H9 (cell line): ENCODE measurements at regions not wholly inside any gene's neighbourhood (a gene's known extent, or its start where the extent isn't known, plus 50 kb on each side); places are given as distances from the start of the nearest gene placed in this dataset.

Experiments
- DNase-seq: peaks from one replicate; pipeline ENCODE4 v3.0.0-alpha.2; 2017
- H2AFZ ChIP-seq: one replicate; pipeline ENCODE4 v1.6.1; 2013; ENCODE audit warnings: mild to moderate bottlenecking, low read length, control low read depth, moderate library complexity
- H2AK5ac ChIP-seq: 2 replicates; pipeline ENCODE4 v1.6.1; 2013; ENCODE audit warnings: low read length, control low read depth, mixed read lengths; ENCODE audit not compliant: insufficient read length
- H2BK120ac ChIP-seq: one replicate; pipeline ENCODE4 v1.6.1; 2013; ENCODE audit warnings: low read depth, mild to moderate bottlenecking, low read length, control low read depth, inconsistent platforms; ENCODE audit not compliant: poor library complexity, severe bottlenecking
- H2BK12ac ChIP-seq: 2 replicates; pipeline ENCODE4 v1.6.1; 2013; ENCODE audit warnings: low read length, control low read depth, mixed read lengths, low read depth; ENCODE audit not compliant: insufficient read length
- H2BK15ac ChIP-seq: 2 replicates; pipeline ENCODE4 v1.6.1; 2013; ENCODE audit warnings: low read depth, low read length, control low read depth
- H2BK20ac ChIP-seq: one replicate; pipeline ENCODE4 v1.6.1; 2013; ENCODE audit warnings: low read depth, mild to moderate bottlenecking, low read length, control low read depth, inconsistent platforms; ENCODE audit not compliant: poor library complexity, severe bottlenecking
- H2BK5ac ChIP-seq: 2 replicates; pipeline ENCODE4 v1.6.1; 2013; ENCODE audit warnings: low read length, control low read depth, mixed read lengths; ENCODE audit not compliant: insufficient read length
- H3K14ac ChIP-seq: 2 replicates; pipeline ENCODE4 v1.6.1; 2013; ENCODE audit warnings: low read length, control low read depth; ENCODE audit not compliant: insufficient read depth
- H3K18ac ChIP-seq: 2 replicates; pipeline ENCODE4 v1.6.1; 2013; ENCODE audit warnings: low read depth, mild to moderate bottlenecking, mixed read lengths, low read length, control low read depth; ENCODE audit not compliant: insufficient read length
- H3K23ac ChIP-seq: 2 replicates; pipeline ENCODE4 v1.6.1; 2013; ENCODE audit warnings: low read length, control low read depth, mixed read lengths, low read depth; ENCODE audit not compliant: insufficient read length
- H3K23me2 ChIP-seq: 2 replicates; pipeline ENCODE4 v1.6.1; 2013; ENCODE audit warnings: low read depth, mild to moderate bottlenecking, mixed read lengths, low read length, control low read depth; ENCODE audit not compliant: insufficient read length, poor library complexity, severe bottlenecking
- H3K27ac ChIP-seq: 2 replicates; pipeline ENCODE4 v1.5.1; 2013; ENCODE audit warnings: low read length, control low read depth, mixed read lengths, low read depth; ENCODE audit not compliant: insufficient read length
- H3K27me3 ChIP-seq: 2 replicates; pipeline ENCODE4 v1.6.1; 2013; ENCODE audit warnings: low read length, control low read depth, inconsistent platforms; ENCODE audit not compliant: insufficient read depth
- H3K4ac ChIP-seq: 2 replicates; pipeline ENCODE4 v1.6.1; 2013; ENCODE audit warnings: low read depth, mild to moderate bottlenecking, control low read depth, inconsistent platforms, low read length, moderate library complexity
- H3K4me1 ChIP-seq: 2 replicates; pipeline ENCODE4 v1.6.1; 2013; ENCODE audit warnings: low read length, control low read depth, inconsistent platforms; ENCODE audit not compliant: insufficient read depth
- H3K4me2 ChIP-seq: 2 replicates; pipeline ENCODE4 v1.6.1; 2013; ENCODE audit warnings: low read length, control low read depth, mixed read lengths; ENCODE audit not compliant: insufficient read length, insufficient read depth
- H3K56ac ChIP-seq: 2 replicates; pipeline ENCODE4 v1.6.1; 2013; ENCODE audit warnings: low read depth, mild to moderate bottlenecking, mixed read lengths, low read length, control low read depth; ENCODE audit not compliant: insufficient read length
- H3K79me1 ChIP-seq: 2 replicates; pipeline ENCODE4 v1.6.1; 2013; ENCODE audit warnings: low read depth, mild to moderate bottlenecking, moderate library complexity, low read length, control low read depth, inconsistent platforms; ENCODE audit not compliant: insufficient read depth, poor library complexity, severe bottlenecking
- H3K79me2 ChIP-seq: 2 replicates; pipeline ENCODE4 v1.6.1; 2013; ENCODE audit warnings: low read length, control low read depth, inconsistent platforms; ENCODE audit not compliant: insufficient read depth
- H3K9ac ChIP-seq: 2 replicates; pipeline ENCODE4 v1.6.1; 2013; ENCODE audit warnings: low read length, control low read depth, mixed read lengths; ENCODE audit not compliant: insufficient read length; ENCODE audit errors: extremely low read depth
- H3K9me3 ChIP-seq: one replicate; pipeline ENCODE4 v1.6.1; 2013; ENCODE audit warnings: low read depth, low read length, inconsistent platforms; ENCODE audit not compliant: control insufficient read depth
- H3T11ph ChIP-seq: one replicate; pipeline ENCODE4 v1.6.1; 2013; ENCODE audit warnings: mild to moderate bottlenecking, low read length, control low read depth, inconsistent platforms
- H4K20me1 ChIP-seq: one replicate; pipeline ENCODE4 v1.6.1; 2013; ENCODE audit not compliant: control insufficient read depth, insufficient read length, insufficient read depth
- H4K5ac ChIP-seq: 2 replicates; pipeline ENCODE4 v1.6.1; 2013; ENCODE audit warnings: low read depth, mild to moderate bottlenecking, mixed read lengths, low read length, control low read depth; ENCODE audit not compliant: insufficient read length
- H4K8ac ChIP-seq: replicated peaks from 2 replicates; pipeline ENCODE4 v1.6.1; 2013; ENCODE audit warnings: low read length, control low read depth, mixed read lengths, low read depth; ENCODE audit not compliant: insufficient read length
- H4K91ac ChIP-seq: 2 replicates; pipeline ENCODE4 v1.6.1; 2013; ENCODE audit warnings: low read depth, mild to moderate bottlenecking, moderate library complexity, mixed read lengths, low read length, control low read depth; ENCODE audit not compliant: insufficient read length
- H3K27ac Mint-ChIP-seq, 3 experiments: 2 replicates in 2 of 3; 3 replicates in 1 of 3; pipeline ENCODE4 v1.8.0; 2020 to 2021; ENCODE audit warnings: mixed read lengths in 3 of 3, mild to moderate bottlenecking in 1 of 3, moderate library complexity in 1 of 3
- H3K27me3 Mint-ChIP-seq: 2 replicates; pipeline ENCODE4 v1.8.0; 2021; ENCODE audit warnings: low read depth, mild to moderate bottlenecking, moderate library complexity, mixed read lengths
- H3K36me3 Mint-ChIP-seq, 3 experiments: 2 replicates in 2 of 3; 3 replicates in 1 of 3; pipeline ENCODE4 v1.8.0; 2020 to 2021; ENCODE audit warnings: low read depth in 3 of 3, mixed read lengths in 3 of 3; ENCODE audit not compliant: insufficient read depth in 1 of 3
- H3K4me1 Mint-ChIP-seq, 2 experiments: 2 replicates each; pipeline ENCODE4 v1.8.0; 2020; ENCODE audit warnings: mixed read lengths in 2 of 2
- H3K4me3 Mint-ChIP-seq, 2 experiments: 2 replicates in 1 of 2; 3 replicates in 1 of 2; pipeline ENCODE4 v1.8.0; 2020 to 2021; ENCODE audit warnings: mild to moderate bottlenecking in 2 of 2, mixed read lengths in 2 of 2, moderate library complexity in 1 of 2
- H3K9me3 Mint-ChIP-seq, 2 experiments: 2 replicates in 1 of 2; 3 replicates in 1 of 2; pipeline ENCODE4 v1.8.0; 2020; ENCODE audit warnings: mild to moderate bottlenecking in 2 of 2, mixed read lengths in 2 of 2, moderate library complexity in 1 of 2
- CTCF ChIP-seq: fragments of 200-600 bp; sonication (generic); conservative IDR thresholded peaks from 3 replicates; pipeline ENCODE4 v1.8.0; 2021; ENCODE audit warnings: antibody characterized with exemption, mild to moderate bottlenecking
- WGBS: extraction: QIAGEN DNeasy Blood & Tissue Kit; methylation state at CpG from one replicate; pipeline ENCODE4 v1.1.7; 2013; ENCODE audit warnings: missing lambda C conversion rate, low lambda C conversion rate, mixed read lengths; ENCODE audit not compliant: insufficient read length; ENCODE audit errors: extremely low coverage; 5-methylcytosine and 5-hydroxymethylcytosine counted together

- Histone ChIP-seq H4K20me1 (no peaks in the 10 kb centered on the region), H3K23ac (no peak overlapping the region), H4K5ac (no peak overlapping the region), H3K56ac (no peak overlapping the region), H3K79me1 (no peaks in the 10 kb centered on the region), H3K27ac (no peak overlapping the region), H3K4me2 (no peak overlapping the region), H4K91ac (no peak overlapping the region), H3K18ac (no peak overlapping the region), H2AK5ac (no peak overlapping the region), H4K8ac (no peak overlapping the region), H2BK20ac (no peak overlapping the region), H3K23me2 (no peaks in the 10 kb centered on the region), H2AFZ (peak overlapping the region; percentile 52), H2BK5ac (no peak overlapping the region), H3K14ac (no peak overlapping the region), H3K9ac (no peak overlapping the region), H3K4me1 (no peaks in the 10 kb centered on the region), H2BK12ac (no peak overlapping the region), H2BK15ac (no peak overlapping the region), H3T11ph (no peak overlapping the region), H2BK120ac (no peak overlapping the region), H3K79me2 (no peaks in the 10 kb centered on the region), H3K27me3 (no peaks in the 10 kb centered on the region), H3K4ac (no peak overlapping the region), H3K9me3 (no peaks in the 10 kb centered on the region)
- Mint-ChIP-seq H3K4me1 (peaks cover 0 to 3% of the 10 kb centered on the region in 2 experiments; a peak in 1 of 4 replicates), H3K27ac (no peak overlapping the region), H3K9me3 (no peaks in the 10 kb centered on the region), H3K4me3 (no peak overlapping the region), H3K27me3 (no peaks in the 10 kb centered on the region), H3K36me3 (no peaks in the 10 kb centered on the region)
- no peak for DNase-seq
- TF ChIP-seq CTCF, result no peak
- WGBS, result no CpG with 5 or more reads among the region's 6 CpGs
These were observed 346.1 kb downstream of the DIRAS2 start for GRCh38 chr9:90296539-90296938.
